Neural cell (in vitro differentiated cells): ENCODE measurements at regions not wholly inside any gene's neighbourhood (a gene's known extent, or its start where the extent isn't known, plus 50 kb on each side); places are given as distances from the start of the nearest gene placed in this dataset.

Experiments used
- H2AFZ ChIP-seq: fragments of 200-600, 300-800 bp; sonication (generic), shearing (Covaris generic); 2 replicates; pipeline ENCODE4 v1.6.0; 2014; ENCODE audit warnings: low read depth, mild to moderate bottlenecking, antibody characterized with exemption, low read length, moderate library complexity
- H3F3A ChIP-seq: fragments of 200-600 bp; shearing (Covaris generic); 2 replicates; pipeline ENCODE4 v1.6.1; 2016; ENCODE audit warnings: mild to moderate bottlenecking, moderate library complexity, mixed read lengths, antibody characterized with exemption, low read length; ENCODE audit not compliant: insufficient read depth, poor library complexity, severe bottlenecking
- H3K27ac ChIP-seq: fragments of 200-600, 300-800 bp; sonication (generic), shearing (Covaris generic); 2 replicates; pipeline ENCODE4 v1.5.1; 2014; ENCODE audit warnings: mild to moderate bottlenecking, low read length, moderate library complexity
- H3K27me3 ChIP-seq: fragments of 300-800, 200-600 bp; sonication (generic), shearing (Covaris generic); 2 replicates; pipeline ENCODE4 v1.6.0; 2014; ENCODE audit warnings: mild to moderate bottlenecking, low read depth, low read length, moderate library complexity; ENCODE audit not compliant: insufficient read depth
- H3K36me3 ChIP-seq: fragments of 300-800, 200-600 bp; sonication (generic), shearing (Covaris generic); 2 replicates; pipeline ENCODE4 v1.5.1; 2014; ENCODE audit warnings: mild to moderate bottlenecking, antibody characterized with exemption, low read length, moderate library complexity; ENCODE audit not compliant: insufficient read depth
- H3K4me2 ChIP-seq: fragments of 300-800, 200-600 bp; sonication (generic), shearing (Covaris generic); 2 replicates; pipeline ENCODE4 v1.6.0; 2014; ENCODE audit warnings: mild to moderate bottlenecking, low read length
- H3K4me3 ChIP-seq: fragments of 300-800, 200-600 bp; sonication (generic), shearing (Covaris generic); 2 replicates; pipeline ENCODE4 v1.5.1; 2014; ENCODE audit warnings: mild to moderate bottlenecking, low read length, moderate library complexity
- H3K79me2 ChIP-seq: fragments of 200-600 bp; shearing (Covaris generic); replicated peaks from 2 replicates; pipeline ENCODE4 v1.6.0; 2014; ENCODE audit warnings: mild to moderate bottlenecking, low read length, moderate library complexity; ENCODE audit not compliant: insufficient read depth
- H3K9ac ChIP-seq: fragments of 300-800, 200-600 bp; sonication (generic), shearing (Covaris generic); 2 replicates; pipeline ENCODE4 v1.6.1; 2016; ENCODE audit warnings: mild to moderate bottlenecking, low read length, mixed read lengths
- H3K9me2 ChIP-seq: fragments of 200-600 bp; shearing (Covaris generic); 2 replicates; pipeline ENCODE4 v1.6.1; 2016; ENCODE audit warnings: mild to moderate bottlenecking, low read length, mixed read lengths; ENCODE audit not compliant: insufficient read depth
- H3K9me3 ChIP-seq: fragments of 200-600, 300-800 bp; sonication (generic), shearing (Covaris generic); 2 replicates; pipeline ENCODE4 v1.6.1; 2016; ENCODE audit warnings: mild to moderate bottlenecking, mixed run types, low read length, moderate library complexity, mixed read lengths
- H4K20me1 ChIP-seq: fragments of 200-600 bp; shearing (Covaris generic); 2 replicates; pipeline ENCODE4 v1.6.1; 2016; ENCODE audit warnings: mild to moderate bottlenecking, mixed run types; ENCODE audit not compliant: insufficient read depth
- EP300 ChIP-seq: fragments of 450-650 bp; conservative IDR thresholded peaks from 2 replicates; pipeline ENCODE4 v1.6.1; 2014; ENCODE audit warnings: antibody characterized with exemption, mild to moderate bottlenecking, moderate library complexity; ENCODE audit not compliant: poor library complexity, severe bottlenecking
- EZH2 ChIP-seq: fragments of 200-600, 300-800 bp; shearing (Covaris generic), sonication (generic); IDR thresholded peaks from 2 replicates; pipeline ENCODE4 v1.6.1; 2014; ENCODE audit warnings: antibody characterized with exemption, low read length, borderline replicate concordance, mild to moderate bottlenecking; ENCODE audit not compliant: insufficient read depth, poor library complexity, severe bottlenecking
- MXI1 ChIP-seq: fragments of 450-650 bp; conservative IDR thresholded peaks from 2 replicates; pipeline ENCODE4 v1.6.1; 2014; ENCODE audit warnings: antibody characterized with exemption, mild to moderate bottlenecking; ENCODE audit not compliant: poor library complexity, severe bottlenecking
- POLR2AphosphoS5 ChIP-seq: IDR thresholded peaks from 2 replicates; pipeline ENCODE4 v1.6.1; 2012
- RAD21 ChIP-seq: fragments of 450-650 bp; conservative IDR thresholded peaks from 2 replicates; pipeline ENCODE4 v1.6.1; 2014; ENCODE audit warnings: antibody characterized with exemption, mild to moderate bottlenecking, moderate library complexity
- SMC3 ChIP-seq: fragments of 450-650 bp; conservative IDR thresholded peaks from 2 replicates; pipeline ENCODE4 v1.6.1; 2014; ENCODE audit warnings: antibody characterized with exemption, mild to moderate bottlenecking, moderate library complexity; ENCODE audit not compliant: poor library complexity
- TAF1 ChIP-seq: IDR thresholded peaks from 2 replicates; pipeline ENCODE4 v1.6.1; 2012; ENCODE audit warnings: low read depth
- TF ChIP-seq, protein P1 (sequence below): fragments of 450-650 bp; IDR thresholded peaks from 2 replicates; pipeline ENCODE4 v1.5.1; 2014; ENCODE audit warnings: antibody characterized with exemption, mild to moderate bottlenecking, moderate library complexity; ENCODE audit not compliant: poor library complexity, severe bottlenecking
- TF ChIP-seq, protein P2 (sequence below): IDR thresholded peaks from 2 replicates; pipeline ENCODE4 v1.6.1; 2012; ENCODE audit warnings: borderline replicate concordance

DNA sequence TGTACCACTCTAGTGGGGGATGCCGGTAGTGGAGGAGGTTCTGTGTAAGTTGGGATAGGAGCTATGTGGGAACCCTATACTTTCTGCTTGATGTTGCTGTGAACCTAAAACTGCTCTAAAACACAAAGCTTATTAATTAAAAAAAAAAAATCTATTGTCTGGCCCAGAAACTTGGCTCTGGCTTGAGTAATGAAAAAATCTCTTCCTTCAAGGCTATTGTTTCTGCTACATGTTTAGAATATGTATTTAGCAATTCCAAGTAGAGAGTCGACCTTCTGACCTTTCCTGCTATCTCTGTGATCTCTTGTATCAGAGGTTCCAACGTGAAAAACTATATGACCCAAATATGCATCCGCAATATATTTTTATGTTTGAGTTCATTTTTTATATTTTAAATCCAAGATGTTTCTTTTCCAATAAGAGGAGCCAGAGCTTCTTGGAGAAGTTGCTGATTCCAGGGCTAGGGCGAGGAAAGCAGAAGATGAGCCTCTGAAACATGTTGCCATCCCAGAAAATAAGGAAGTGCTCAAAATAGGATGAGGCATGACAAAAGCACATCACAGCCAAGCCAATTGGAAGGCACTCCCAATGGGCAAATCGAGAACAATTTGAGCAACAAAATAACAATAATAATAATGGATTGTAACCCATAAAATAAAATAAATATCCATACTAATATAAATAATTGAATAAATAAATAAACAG lies 184.6 kb upstream of the TMEM260 start:
- Histone ChIP-seq H3F3A (no peaks in the 10 kb centered on the region), H3K9ac (no peak overlapping the region), H3K27ac (no peak overlapping the region), H2AFZ (no peak overlapping the region), H3K9me2 (no peaks in the 10 kb centered on the region), H3K4me2 (no peak overlapping the region), H3K4me3 (no peak overlapping the region), H3K27me3 (no peaks in the 10 kb centered on the region), H3K9me3 (no peaks in the 10 kb centered on the region), H3K79me2 (no peaks in the 10 kb centered on the region), H3K36me3 (no peaks in the 10 kb centered on the region), H4K20me1 (no peaks in the 10 kb centered on the region)
- TF ChIP-seq POLR2AphosphoS5 (no peak), RAD21 (no peak), TAF1 (no peak), EZH2 (no peak), MXI1 (no peak), EP300 (no peak), SMC3 (no peak)
- TF ChIP-seq, protein P1, sequence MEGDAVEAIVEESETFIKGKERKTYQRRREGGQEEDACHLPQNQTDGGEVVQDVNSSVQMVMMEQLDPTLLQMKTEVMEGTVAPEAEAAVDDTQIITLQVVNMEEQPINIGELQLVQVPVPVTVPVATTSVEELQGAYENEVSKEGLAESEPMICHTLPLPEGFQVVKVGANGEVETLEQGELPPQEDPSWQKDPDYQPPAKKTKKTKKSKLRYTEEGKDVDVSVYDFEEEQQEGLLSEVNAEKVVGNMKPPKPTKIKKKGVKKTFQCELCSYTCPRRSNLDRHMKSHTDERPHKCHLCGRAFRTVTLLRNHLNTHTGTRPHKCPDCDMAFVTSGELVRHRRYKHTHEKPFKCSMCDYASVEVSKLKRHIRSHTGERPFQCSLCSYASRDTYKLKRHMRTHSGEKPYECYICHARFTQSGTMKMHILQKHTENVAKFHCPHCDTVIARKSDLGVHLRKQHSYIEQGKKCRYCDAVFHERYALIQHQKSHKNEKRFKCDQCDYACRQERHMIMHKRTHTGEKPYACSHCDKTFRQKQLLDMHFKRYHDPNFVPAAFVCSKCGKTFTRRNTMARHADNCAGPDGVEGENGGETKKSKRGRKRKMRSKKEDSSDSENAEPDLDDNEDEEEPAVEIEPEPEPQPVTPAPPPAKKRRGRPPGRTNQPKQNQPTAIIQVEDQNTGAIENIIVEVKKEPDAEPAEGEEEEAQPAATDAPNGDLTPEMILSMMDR: no peak
- TF ChIP-seq, protein P2, sequence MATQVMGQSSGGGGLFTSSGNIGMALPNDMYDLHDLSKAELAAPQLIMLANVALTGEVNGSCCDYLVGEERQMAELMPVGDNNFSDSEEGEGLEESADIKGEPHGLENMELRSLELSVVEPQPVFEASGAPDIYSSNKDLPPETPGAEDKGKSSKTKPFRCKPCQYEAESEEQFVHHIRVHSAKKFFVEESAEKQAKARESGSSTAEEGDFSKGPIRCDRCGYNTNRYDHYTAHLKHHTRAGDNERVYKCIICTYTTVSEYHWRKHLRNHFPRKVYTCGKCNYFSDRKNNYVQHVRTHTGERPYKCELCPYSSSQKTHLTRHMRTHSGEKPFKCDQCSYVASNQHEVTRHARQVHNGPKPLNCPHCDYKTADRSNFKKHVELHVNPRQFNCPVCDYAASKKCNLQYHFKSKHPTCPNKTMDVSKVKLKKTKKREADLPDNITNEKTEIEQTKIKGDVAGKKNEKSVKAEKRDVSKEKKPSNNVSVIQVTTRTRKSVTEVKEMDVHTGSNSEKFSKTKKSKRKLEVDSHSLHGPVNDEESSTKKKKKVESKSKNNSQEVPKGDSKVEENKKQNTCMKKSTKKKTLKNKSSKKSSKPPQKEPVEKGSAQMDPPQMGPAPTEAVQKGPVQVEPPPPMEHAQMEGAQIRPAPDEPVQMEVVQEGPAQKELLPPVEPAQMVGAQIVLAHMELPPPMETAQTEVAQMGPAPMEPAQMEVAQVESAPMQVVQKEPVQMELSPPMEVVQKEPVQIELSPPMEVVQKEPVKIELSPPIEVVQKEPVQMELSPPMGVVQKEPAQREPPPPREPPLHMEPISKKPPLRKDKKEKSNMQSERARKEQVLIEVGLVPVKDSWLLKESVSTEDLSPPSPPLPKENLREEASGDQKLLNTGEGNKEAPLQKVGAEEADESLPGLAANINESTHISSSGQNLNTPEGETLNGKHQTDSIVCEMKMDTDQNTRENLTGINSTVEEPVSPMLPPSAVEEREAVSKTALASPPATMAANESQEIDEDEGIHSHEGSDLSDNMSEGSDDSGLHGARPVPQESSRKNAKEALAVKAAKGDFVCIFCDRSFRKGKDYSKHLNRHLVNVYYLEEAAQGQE: no peak

DNA sequence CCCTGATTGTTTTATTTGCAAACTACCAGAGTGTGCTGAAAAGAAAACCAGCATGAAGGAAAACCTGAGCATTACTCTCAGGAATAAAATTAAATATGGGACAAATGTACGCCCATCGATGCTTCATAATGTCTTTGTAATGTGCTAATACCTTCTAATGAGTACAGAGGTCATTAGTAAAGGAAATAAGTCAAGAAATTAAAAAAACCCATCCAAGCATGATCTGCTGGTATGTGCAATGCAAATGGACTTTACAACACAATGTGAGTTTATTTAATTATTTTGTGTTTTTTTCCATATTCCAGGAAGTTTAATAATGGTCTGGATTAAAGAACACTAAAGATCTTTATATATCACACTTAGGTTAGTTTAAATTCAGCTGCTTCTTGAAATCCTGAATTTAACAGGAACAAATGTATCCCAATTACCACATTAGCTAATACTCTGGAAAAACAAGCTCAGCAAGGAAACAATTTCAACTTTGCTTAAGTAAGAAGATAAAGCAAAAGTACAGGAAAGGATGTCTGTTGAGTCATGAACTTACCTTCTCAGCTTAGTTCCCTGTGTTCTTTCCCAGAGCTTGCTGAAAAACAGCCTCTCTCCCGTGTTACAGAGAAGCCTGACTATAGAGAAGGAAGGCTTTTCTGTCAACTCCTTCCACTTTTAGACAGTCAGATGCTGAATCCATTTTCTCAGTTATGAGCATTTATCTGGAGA lies 179.3 kb upstream of the TMEM260 start:
- H3K9ac ChIP-seq: no peak overlapping the region
- H3K27ac ChIP-seq: no peak overlapping the region
- TF ChIP-seq TAF1: no peak
- no peak for TF ChIP-seq EZH2
- TF ChIP-seq EP300: no peak
- no peak for TF ChIP-seq RAD21
- TF ChIP-seq MXI1: no peak
- TF ChIP-seq, protein P1: no peak
- TF ChIP-seq SMC3: no peak
- TF ChIP-seq POLR2AphosphoS5: no peak
- TF ChIP-seq, protein P2: no peak
- no peaks in the 10 kb centered on the region for H3K79me2 ChIP-seq
- no peaks in the 10 kb centered on the region for H4K20me1 ChIP-seq
- H3K4me3 ChIP-seq: no peak overlapping the region
- no peaks in the 10 kb centered on the region for H3K27me3 ChIP-seq
- H3K9me2 ChIP-seq: no peaks in the 10 kb centered on the region
- no peaks in the 10 kb centered on the region for H3K9me3 ChIP-seq
- no peak overlapping the region for H3K4me2 ChIP-seq
- H3F3A ChIP-seq: no peaks in the 10 kb centered on the region
- no peaks in the 10 kb centered on the region for H3K36me3 ChIP-seq
- H2AFZ ChIP-seq: no peak overlapping the region
